Fibroblast of skin of right quadriceps (primary cell): ENCODE measurements at regions not wholly inside any gene's neighbourhood (a gene's known extent, or its start where the extent isn't known, plus 50 kb on each side); places are given as distances from the start of the nearest gene placed in this dataset.
"Not testable (repeated sequence)": the region's sequence is repeated elsewhere in the genome, so short reads cannot be mapped to it uniquely, and the experiment has no call there.

ENCODE experiments used
- DNase-seq: peaks from one replicate; pipeline ENCODE4 v3.0.0-alpha.2; 2013

GRCh38 chr14:48805315-48805714, 780.9 kb downstream of the RPS29 start:
- DNase-seq, result no peak

DNA sequence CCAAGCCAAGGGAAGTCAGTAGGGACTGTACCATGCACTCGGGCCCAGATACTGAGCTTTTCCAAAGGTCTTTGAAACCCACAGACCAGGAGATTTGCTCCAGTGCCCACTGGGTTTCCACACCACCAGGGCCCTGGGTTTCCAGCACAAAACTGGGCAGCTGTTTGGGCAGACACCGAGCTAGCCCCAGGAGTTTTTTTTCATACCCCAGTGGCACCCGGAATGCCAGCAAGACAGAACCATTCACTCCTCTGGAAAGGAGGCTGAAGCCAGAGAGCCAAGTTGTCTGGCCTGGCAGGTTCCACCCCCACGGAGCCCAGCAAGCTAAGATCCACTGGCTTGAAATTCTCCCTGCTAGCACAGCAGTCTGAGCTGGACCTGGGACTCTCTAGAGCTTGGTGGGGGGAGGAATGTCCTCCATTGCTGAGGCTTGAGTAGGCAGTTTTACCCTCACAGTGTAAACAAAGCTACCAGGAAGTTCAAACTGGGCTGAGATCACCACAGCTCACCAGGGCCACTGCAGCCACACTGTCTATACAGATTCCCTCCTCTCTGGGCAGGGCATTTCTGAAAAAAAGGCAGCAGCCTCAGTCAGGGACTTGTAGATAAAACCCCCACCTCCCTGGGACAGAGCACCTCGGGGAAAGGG, 793.7 kb downstream of the RPS29 start:
- no peak for DNase-seq

GRCh38 chr14:48788771-48789170, 797.4 kb downstream of the RPS29 start:
- no peak for DNase-seq

DNA sequence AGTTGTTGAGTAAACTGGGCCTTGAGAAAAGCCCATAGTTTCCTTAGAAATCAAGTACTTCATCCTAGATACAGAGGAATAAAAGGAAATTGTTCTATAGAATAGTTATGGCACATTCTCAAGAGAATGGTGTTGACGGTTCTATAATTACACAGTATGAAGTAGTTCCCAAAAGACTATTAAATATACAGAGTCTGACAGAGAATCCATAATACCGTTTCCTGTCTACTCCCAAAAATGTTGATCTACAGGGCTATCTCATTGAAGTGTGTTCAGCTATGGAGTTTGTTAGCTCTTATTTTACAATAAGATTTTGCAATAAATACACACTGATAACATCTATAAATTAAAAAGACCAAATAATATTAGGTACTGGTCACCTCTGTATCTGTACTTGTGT, 799.7 kb downstream of the RPS29 start:
- no peak for DNase-seq

DNA sequence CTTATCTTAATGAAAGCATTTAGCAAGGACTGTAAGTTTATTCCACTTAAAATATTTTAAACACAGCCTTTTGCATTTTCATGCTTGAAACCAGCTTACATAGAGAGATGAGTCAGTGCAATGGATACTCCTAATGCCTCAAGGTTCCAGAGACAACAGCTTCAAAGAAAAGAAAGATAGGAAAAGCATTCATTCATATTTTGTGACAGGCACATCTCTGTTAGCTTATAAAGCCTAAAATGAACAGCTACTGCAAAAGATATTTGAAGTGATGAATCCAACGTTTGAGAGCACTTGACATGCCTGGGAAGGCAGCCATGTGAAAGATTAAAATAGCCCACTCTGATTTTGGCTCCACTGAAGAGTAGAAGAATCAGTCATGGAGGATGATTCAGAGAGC, 814.5 kb downstream of the RPS29 start:
- peak; percentile 3 for DNase-seq

- no peak for DNase-seq
These were observed 834.9 kb downstream of the RPS29 start for GRCh38 chr14:48751293-48751692.

- no peak for DNase-seq
These were observed 838.0 kb downstream of the RPS29 start for GRCh38 chr14:48748151-48748675.

- no peak for DNase-seq
These were observed 838.6 kb downstream of the RPS29 start for GRCh38 chr14:48747561-48748089.

- DNase-seq, result no peak
These were observed 842.0 kb downstream of the RPS29 start for GRCh38 chr14:48744202-48744601.

DNA sequence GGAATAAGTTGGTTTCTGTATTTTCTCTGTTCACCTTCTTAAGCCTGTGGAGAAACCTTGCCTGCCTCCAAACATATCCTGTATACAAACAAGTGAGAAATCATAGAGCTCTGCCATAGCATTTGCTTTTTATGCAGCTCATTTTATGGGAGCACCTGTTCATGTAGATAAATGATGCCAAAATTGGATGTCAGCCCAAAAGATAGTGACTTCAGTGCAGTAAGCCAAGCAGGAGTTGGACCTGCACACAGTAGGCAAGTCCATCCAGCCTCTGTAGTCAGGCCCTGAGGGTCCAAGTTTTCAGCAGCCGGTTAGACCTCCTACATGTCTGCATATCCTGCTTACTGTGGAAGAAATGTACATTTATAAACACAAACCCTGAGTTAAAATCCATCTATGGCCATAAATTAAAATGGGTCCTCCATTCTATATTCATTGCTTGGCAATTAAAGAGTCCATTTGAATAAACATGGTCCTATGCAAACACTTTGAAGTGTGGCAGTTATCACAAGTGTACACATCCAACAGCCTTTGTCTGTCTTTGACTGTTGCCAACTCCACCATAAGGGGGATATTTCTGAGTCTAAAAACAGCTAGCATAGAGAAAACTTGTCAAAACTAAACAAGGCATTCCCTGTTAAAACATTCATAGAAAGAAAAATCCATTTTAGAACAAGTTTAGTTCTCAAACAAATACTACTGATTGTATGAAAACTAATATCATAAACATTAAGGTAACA, 847.8 kb downstream of the RPS29 start:
- no peak for DNase-seq

DNA sequence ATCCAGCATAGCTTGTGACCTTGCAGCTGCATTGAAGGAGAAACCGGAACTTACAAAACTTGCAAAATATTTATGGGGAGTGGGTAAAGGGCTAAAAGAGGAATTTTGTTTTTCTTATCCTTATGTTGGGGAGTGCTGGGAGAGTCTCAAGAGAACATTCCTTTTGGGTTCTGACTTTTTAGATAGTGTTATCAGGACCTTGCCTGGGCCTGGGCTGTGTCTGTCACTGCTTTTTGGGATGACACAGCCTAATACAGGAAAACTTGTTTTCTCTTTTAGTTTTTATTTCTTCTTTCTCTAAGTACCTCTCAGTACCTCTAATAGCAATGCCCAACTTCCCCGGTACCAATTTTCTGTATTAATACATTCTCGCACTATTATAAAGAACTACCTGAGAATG, 850.6 kb downstream of the RPS29 start:
- DNase-seq, result no peak

GRCh38 chr14:48731260-48731659, 854.9 kb downstream of the RPS29 start:
- DNase-seq, result peak; percentile 2

- DNase-seq, result no peak
These were observed 860.0 kb downstream of the RPS29 start for GRCh38 chr14:48726080-48726642.

DNA sequence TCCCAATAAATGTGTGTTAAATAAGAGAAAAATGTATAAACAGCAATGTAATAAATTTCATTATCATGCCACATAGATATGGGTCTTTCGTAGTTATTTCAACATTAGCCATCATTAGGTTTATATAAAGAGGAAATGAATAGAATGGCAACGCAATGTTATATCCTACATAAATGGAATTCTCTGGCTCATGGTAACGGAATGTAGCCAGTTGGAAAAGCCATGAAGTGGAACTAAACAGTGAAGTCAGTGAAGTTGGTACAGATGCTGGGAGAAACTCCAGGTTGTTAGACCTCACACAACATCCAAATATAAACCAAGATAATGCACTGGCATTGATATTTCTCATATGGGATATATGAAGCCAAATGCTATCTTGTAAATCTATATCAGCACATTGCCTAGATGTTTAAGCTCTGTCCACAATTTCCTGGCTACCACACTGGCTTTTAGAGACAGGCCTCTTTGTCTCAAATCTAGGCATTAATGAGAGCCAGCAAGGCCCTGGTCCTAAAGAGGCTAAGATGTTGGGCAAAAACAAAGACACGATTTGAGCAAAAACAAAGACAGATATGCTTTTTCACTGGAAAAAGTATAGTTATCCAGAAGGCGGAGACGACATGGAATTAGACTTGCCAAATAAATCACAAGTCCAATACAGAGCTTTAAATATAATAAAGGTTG, 861.0 kb downstream of the RPS29 start:
- DNase-seq, result peak; percentile 58

- peak; percentile 0 for DNase-seq
These were observed 862.2 kb downstream of the RPS29 start for GRCh38 chr14:48723841-48724495.

- DNase-seq, result no peak
These were observed 871.8 kb downstream of the RPS29 start for GRCh38 chr14:48714366-48714765.

- DNase-seq, result no peak
These were observed 876.0 kb downstream of the RPS29 start for GRCh38 chr14:48710133-48710532.

DNA sequence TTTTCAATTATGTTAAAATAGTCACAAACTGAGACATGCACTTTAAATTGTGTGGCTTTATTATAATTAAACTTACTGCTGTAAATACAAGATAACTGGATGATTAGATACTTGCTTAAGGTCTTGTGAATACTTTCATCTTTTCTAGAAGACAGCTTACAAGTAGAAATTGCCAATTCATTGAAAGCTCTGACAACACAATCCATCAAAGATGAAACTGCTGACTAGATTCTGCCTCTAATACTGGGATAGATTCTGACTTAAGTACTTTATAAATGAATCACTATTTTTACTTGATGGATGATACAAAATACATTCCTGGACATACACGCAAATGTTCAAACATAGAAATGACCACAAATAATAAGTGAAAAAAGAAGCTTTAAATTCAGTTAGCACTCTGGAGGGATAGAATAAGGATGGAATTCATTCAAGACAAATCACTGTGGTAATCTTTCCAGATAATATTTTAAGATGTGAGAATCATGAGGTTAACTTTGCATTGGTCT, 876.8 kb downstream of the RPS29 start:
- DNase-seq, result no peak

- no peak for DNase-seq
These were observed 881.5 kb downstream of the RPS29 start for GRCh38 chr14:48704639-48705038.

DNA sequence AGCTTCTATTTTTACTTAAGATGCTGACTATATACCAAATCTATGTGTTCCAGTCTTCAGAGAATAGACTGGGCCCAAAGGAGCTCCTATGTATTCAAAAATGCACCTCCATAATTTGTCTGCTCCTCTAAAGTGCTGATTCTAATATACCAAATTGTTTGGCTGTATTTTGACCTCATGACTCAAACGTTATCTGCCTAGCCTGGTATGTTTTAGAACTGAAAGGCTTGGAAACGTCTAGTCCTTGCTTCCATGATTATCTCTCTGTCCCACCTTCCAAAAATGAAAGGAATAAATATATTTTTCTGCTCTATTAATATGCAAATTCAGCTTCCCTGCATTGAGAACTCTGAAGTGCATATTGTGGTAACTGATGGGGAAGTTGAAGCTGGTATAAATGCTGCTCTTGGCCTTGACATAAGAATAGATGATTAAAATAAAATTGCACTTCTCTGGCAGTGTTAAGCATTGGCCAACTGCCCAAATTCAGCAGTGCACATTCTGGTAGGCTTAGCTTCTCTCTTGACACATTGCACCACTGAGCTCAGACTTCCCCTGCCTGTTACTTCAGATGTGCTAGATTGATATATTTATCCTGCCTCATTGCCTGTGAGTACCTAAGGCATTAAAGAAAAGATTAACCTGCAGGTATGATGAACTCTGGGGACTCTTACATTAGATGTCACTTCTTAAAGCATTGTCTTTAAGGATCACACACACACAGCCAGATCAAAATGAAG, 882.3 kb downstream of the RPS29 start:
- no peak for DNase-seq

GRCh38 chr14:48697362-48697761, 888.8 kb downstream of the RPS29 start:
- not testable (repeated sequence) for DNase-seq

- DNase-seq, result no peak
These were observed 892.4 kb downstream of the RPS29 start for GRCh38 chr14:48693793-48694192.
